ENCODE measurements at regions not wholly inside any gene's neighbourhood (a gene's known extent, or its start where the extent isn't known, plus 50 kb on each side); places are given as distances from the start of the nearest gene placed in this dataset.

- no peak for DNase-seq
These were observed 347.8 kb downstream of the DUSP10 start for GRCh38 chr1:221394011-221394544.

GRCh38 chr1:221396526-221396925 is 345.4 kb downstream of the DUSP10 start:
- no peak for DNase-seq

DNA sequence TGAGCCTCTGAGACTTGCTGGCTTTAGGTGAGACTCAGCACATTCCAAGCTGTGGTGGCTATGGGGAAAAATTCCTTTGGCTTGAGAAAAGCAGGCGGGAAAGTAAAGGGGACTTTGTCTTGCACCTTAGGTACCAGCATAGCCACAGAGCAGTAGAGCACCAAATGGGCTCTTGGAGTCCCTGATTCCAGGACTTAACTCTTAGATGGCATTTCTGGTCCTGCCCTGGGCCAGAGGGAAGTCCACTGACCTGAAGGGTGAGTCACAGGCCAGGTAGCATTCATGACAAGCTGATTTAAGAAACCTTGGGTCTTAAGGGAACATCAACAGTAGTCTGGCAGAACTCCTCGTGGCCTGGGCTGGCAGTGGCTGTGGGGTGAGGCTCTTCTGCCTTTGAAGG is 344.7 kb downstream of the DUSP10 start:
- DNase-seq = no peak

GRCh38 chr1:221397606-221398005 is 344.3 kb downstream of the DUSP10 start:
- no peak for DNase-seq

DNA sequence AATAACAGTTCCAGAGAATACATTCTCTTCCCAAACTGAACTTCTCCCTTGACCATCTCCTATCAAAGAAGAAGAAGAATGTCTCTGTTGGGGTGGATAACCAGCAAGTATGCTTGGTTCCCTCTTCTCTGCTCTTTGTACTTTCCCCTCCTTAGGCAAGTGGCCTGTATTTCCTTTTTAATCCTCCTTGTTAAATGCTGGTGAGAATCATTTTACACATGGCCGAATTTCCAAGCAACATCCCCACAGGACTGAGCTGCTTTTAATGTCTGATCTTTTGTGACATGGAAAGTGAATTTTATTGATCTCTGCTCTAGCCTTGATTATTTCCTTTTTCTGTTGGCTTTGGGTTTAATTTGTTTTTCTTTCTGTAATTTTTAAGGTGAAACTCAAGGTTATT is 336.7 kb downstream of the DUSP10 start:
- no peak for DNase-seq

GRCh38 chr1:221408117-221408803 is 333.6 kb downstream of the DUSP10 start:
- DNase-seq = no peak

GRCh38 chr1:221411283-221411682 is 330.6 kb downstream of the DUSP10 start:
- DNase-seq = no peak

GRCh38 chr1:221414772-221415539 is 326.9 kb downstream of the DUSP10 start:
- DNase-seq = no peak

- no peak for DNase-seq
These were observed 326.2 kb downstream of the DUSP10 start for GRCh38 chr1:221415651-221416050.

DNA sequence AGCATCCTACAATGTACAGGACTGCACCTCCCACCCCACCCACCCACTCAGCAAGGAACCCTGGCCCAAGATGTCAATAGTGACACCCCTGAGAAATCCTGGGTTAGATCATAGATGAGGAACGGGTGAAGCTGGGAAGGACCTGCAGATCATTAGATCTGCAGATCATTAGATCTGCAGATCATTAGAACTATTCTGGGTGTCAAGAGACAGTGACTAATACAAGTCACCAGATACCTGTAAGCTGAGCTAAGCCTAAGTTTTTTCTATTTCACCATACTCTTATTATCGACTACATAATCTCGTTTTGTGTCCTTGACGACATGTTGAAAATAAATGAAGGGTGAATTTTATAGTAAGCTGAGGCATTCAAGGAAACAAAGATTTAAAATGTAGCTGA is 325.7 kb downstream of the DUSP10 start:
- DNase-seq = no peak

DNA sequence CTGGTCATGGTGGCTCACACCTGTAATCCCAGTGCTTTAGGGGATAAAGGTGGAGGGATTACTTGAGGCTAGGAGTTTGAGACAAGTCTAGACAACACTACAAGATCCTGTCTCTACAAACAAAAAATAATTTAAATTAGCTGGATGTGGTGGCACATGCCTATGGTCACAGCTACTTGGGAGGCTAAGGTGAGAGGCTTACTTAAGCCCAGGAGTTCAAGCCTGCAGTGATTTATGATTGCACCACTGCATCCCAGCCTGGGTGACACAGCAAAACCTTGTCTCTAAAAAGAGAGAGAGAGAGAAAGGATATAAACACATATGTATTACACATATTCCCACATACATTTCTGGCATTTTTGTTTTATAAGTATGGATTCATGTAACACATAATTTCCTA is 325.2 kb downstream of the DUSP10 start:
- no peak for DNase-seq

DNA sequence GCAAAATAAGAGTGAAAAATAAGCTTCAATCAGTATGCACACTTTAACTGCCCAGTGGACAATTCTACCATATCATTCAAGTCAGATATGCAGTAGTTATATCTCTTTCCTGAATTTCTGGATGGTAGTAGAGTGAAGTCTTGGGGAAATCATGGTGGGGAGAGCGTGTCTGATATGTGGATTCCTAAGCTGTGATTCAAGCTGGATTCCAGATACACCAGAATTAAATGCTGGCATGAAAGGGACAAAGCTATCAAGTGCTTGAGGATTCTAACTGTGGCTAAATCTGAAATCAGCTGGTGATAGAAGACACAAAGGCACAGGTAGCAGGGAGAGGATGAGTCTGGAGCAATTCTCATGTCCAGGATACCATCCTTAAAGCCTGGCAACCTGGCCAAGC is 323.5 kb downstream of the DUSP10 start:
- DNase-seq = no peak

DNA sequence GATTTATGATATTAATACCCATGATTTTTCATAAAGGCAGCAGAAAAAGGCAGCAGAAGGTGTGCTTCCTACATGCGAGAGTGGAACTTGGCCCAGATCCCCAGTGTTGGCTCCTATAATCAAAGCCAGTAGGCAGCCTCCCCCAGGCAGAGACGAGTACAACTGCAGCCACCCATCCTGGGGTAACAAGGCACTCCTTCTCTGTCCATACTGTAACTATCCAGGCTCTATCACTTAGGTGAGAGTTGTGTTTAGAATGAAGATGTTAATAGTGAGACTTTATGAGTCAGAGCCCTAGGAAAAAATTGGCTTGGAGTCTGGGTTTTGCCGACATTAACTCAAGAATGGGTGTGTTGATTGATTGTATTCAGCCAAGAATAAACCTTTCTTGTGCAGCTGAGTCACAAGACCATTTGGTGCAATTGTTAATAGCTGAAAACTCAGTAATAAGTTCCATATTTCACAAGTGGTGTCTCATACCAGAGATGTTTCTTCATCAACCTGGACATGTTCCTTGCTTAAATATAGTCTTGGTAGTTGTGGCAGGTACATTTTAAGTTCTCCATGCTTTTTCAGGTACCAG is 322.3 kb downstream of the DUSP10 start:
- no peak for DNase-seq

DNA sequence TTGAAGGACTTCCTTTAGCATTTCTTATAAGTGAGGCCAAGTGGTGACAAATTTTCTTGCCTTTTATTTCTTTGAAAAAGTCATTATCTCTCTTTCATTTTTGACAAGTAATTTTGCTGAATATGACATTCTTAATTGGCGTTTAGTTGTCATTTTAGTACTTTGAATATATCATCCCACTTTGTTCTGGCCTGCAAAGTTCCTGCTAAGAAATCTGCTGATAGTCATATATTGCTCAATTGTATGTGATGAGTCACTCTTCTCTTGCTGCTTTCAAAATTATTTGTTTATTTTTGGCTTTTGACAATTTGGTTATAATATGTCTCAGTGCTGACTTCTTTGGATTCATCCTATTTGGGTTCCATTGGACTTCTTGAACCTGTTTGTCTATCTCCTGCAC is 312.6 kb downstream of the DUSP10 start:
- no peak for DNase-seq

DNA sequence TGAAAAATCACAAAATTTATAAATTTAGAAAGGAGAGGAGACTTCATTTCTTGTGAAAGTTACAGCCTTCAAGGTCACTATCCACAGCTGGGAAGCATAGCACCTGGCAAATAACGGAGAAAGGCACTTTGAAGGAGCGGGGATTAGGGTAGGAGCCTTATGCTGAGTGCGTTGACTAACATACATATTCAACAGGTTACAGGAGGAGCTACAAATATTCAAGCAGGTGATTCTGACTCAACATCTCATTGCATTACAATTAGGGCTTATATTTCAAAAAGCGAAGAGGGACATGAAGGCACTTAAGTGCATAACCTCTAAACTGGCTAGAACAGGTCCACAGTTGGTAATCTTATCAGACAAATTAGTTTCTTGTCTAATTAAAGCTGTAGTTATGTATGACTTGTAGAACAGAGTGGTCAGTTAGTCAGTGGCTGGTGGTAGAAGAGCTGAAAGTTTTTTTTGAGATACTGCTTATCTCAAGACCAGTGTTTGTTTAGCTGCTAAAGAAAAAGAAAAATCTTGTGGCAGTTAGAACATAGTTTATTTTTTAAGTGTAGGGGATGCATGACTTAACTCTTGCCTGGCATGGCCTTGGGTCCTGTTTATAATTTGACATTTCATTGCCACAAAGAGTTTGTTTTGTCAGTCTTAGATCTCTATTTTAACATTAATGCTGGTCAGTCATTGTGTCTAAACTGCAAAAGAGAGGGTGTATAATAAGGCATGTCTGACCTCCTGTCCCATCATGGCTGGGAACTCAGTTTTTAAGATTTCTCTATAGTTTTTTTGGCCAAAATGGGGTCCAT is 311.5 kb downstream of the DUSP10 start:
- DNase-seq = no peak

DNA sequence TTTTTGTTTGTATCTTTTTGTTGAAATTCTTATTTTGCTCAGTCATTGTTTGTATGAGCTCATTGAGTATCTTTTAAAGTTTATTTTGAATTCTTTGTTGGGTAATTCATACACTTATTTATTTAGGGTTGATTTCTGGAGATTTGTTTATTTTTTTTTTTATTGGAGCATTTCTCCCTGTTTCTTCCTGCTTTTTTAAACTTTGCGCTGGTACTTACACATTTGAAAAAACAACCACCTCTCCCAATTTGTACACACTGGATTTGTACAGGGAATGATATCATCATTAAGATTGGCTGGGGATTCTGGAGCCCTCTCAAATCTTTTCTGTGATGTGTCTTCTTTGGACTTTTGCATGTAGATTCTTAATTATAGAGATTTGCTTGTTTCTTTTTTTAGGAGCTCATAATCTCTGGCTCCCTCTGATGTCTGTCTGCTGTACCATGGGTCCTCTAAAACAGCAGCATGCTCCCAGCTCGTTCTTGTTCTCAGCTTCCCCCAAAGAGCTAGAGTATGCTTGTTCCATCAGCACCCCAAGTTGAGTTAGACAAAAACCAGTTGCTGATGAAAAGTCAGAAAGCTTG is 310.7 kb downstream of the DUSP10 start:
- DNase-seq = no peak

GRCh38 chr1:221431961-221432360 is 309.9 kb downstream of the DUSP10 start:
- no peak for DNase-seq

- peak; percentile 25 for DNase-seq
These were observed 306.4 kb downstream of the DUSP10 start for GRCh38 chr1:221435504-221435904.

- DNase-seq = no peak
These were observed 304.7 kb downstream of the DUSP10 start for GRCh38 chr1:221437171-221437570.

DNA sequence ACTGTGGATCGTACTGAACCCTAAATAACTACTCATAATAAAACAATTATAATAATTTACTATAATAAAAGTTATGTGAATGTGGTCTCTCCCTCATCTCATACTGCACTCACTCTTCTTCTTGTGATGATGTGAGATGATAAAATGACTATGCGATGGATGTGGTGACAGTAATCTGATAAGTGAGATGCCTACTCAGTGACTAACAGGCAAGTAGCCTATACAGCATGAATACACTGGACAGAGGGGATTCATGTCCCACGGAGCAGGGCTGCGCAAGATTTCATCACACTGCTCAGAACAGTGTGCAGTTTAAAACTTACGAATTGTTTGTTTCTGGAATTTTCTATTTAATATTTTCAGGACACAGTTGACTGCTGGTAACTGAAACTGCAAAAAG is 304.0 kb downstream of the DUSP10 start:
- DNase-seq = no peak

GRCh38 chr1:221439008-221439746 is 302.7 kb downstream of the DUSP10 start:
- no peak for DNase-seq
